Neural progenitor cell (in vitro differentiated cells): ENCODE measurements at regions not wholly inside any gene's neighbourhood (a gene's known extent, or its start where the extent isn't known, plus 50 kb on each side); places are given as distances from the start of the nearest gene placed in this dataset.

Source experiments
- CTCF ChIP-seq: fragments of 200-600 bp; sonication (generic); IDR thresholded peaks from 2 replicates; pipeline ENCODE4 v1.5.1; 2017; ENCODE audit warnings: antibody characterized with exemption, mild to moderate bottlenecking
- EZH2 ChIP-seq: fragments of 200-600 bp; sonication (generic); IDR thresholded peaks from 2 replicates; pipeline ENCODE4 v1.6.1; 2017; ENCODE audit warnings: antibody characterized with exemption, mild to moderate bottlenecking, moderate library complexity

GRCh38 chr9:89757776-89758528 lies 153.1 kb downstream of the GADD45G start:
- no peak for TF ChIP-seq EZH2
- no peak for TF ChIP-seq CTCF
